Inflammatory macrophage (primary cell): ENCODE measurements at regions not wholly inside any gene's neighbourhood (a gene's known extent, or its start where the extent isn't known, plus 50 kb on each side); places are given as distances from the start of the nearest gene placed in this dataset.
"Not testable (repeated sequence)": the region's sequence is repeated elsewhere in the genome, so short reads cannot be mapped to it uniquely, and the experiment has no call there.

Experiments used
- DNase-seq, 2 donors: peaks; one replicate each; pipeline ENCODE4 v3.0.0-alpha.2; 2020 to 2022

DNA sequence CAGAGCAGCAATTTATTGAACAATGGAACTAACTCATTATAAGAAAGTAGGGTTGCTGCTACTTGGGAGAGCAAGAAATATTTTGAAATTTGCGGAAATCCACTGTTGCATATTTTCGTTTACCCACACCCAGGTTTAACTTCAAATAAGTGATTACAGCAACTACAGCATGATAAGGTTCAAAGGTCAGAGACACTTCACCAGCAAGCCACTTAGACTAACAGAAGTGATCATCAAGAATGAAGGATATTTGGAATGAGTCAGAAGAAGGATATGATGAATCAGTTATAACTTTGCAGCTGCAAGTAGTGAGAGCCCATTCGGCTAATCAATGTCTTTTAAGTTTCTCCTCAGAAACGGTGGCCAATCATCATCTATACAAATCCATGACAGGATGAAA, 199.3 kb downstream of the TMA16 start:
- DNase-seq: no peak

DNA sequence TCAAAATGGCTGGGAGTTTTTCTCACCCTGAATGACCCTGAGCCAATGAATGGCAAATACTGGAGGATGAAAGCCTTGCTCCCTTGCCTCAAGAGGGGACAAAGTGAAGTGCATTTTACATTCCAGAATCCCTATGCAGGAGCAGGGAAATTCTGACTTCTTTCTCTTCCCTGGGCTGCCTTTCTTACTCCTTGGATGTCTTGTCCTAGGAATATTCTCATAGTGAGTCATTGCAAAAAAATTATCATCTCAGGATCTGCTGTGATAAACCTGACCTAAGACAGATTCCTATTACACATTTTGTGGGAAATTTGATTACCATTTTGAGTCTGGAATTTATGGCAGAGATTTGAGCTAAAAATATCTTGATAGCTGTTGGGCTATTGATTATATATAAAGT, 199.9 kb downstream of the TMA16 start:
- DNase-seq: no peak

DNA sequence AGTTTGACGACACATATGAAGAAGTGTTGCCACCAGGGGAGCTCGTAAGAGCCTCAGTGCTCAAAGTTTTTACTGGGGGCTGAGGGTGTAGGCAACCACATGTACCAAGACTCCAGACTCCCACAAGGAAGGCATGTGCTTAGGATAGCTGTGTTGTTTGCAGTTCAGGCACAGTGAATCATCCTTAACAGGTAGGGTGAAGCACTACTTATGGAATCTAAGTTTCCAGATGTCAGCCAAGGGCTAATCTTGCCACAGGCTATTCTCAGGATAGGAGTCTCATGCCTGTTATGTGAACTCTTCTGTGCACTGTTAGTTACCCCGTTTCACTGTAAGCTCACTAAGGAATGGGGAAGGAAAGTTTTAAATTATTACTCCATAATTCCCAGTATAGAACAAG, 202.6 kb downstream of the TMA16 start:
- no peak for DNase-seq

DNA sequence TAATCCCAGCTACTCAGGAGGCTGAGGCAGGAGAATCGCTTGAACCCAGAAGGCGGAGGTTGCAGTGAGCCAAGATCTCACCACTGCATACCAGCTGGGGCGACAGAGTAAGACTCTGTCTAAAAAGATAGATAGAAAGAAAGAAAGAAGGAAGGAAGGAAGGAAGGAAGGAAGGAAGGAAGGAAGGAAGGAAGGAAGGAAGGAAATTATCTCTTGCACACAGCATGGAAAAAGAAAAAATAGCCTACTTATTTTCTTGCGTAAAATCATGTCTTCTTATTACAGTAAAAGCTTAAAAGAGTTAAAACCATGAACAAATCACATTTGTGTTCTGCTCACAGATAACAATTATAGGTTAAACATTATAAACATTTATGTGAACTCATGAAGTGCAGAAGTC, 205.9 kb downstream of the TMA16 start:
- not testable (repeated sequence) for DNase-seq

DNA sequence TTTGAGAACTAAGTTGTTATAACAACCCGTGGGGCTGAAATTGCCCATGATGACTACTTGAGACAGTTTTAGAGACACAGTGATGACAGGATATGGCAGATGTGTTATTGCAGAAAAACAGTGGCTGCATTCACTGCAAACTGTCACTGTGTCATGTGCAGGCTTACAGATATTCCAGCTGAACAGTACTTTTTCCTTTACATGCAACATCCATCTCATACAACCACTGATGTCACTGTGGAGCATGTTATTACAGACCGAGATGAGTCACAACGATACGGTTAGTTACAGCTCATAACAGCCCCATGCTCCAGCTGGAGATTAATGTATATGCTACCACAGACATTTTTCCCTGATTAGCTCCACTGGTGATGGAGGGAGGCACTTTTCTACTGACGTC, 207.4 kb downstream of the TMA16 start:
- DNase-seq: no peak

DNA sequence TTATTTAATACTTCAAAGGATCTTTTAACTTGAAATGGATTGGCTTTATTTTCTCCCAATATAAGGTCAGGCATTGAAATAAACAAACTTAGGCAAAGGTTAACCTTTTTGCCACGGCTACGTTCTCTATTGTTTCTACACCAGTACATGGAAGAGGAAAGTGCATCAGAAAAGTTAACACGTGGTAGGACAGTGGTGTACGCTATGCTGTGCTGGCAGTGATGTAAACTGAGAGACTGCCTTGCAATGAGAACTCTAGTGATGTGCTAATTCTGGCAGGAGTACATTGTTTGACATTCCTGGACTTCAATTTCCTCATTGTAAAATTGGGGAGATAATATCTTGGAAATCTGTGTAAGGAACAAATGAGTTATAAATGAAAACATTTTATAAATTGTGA, 208.2 kb downstream of the TMA16 start:
- no peak for DNase-seq

DNA sequence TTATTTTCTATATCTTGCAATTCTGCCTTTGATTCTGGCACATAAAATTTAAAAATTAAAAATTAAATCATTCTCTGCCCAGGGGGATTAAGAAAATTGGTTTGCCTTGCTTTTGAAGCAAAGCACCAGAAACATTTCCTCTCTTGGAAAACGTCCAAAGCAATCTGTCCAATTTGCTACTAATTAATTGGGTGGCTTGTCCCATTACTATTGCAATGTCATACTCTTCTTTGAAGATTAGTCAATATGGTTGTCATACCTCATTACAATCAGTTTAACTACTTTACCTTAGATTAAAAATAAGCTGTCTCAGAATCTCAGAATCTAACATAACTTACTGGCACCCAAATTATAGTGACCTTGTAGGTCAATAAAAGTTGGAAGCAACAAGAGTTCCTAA, 208.8 kb downstream of the TMA16 start:
- no peak for DNase-seq

DNA sequence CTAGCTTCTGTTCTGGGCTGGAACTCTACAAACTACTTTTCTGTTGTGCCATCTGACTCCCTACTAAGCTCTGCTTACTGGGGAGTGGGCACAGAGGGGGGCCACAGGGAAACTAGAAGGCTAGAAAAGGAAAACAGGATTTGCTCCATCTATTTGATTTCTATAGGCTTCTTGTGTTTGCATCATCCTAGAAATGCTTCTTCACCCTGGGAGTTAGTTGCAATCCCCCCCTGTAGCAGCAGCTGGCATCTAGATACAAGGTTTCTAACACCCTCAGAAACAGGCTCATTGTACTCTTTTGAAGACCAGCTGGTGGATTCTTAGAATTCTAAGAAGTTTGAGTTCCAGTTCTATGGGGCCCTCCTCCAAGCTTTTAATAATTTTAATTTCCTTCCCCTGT, 213.4 kb downstream of the TMA16 start:
- DNase-seq: no peak

DNA sequence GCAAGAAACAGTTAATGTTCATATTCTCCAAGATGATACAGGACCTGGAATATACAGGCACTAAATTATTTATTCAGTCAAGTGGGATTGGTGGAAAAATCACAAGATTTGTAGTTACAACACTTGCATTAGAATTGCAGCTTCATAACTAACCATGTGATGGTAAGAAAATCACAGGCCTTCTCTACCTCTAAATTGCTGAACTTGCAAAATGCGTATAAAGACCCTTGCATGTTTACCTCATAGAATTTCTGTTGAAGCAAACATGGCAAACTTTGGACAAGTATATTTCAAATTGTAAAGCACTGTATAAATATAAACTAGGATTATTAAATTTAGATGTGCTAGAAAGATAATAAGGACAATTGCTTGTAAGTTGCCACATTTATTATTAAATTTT, 215.1 kb downstream of the TMA16 start:
- no peak for DNase-seq

DNA sequence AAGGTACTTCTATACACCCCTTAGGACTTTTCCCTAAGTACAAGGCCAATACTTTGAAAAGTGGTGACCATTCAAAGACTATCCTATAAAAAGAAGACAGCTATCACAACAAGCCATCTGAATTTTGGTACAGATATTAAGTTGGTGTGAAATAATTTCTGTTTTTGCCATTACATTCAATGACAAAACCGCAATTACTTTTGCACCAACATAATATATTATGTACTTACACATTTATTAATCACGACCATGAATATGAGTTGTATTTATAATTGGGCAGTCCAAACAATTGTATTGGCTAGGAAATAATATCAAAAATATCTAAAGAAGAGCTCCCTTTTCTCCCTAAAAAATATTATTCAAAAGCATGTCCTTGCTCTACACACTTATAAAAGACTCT, 215.7 kb downstream of the TMA16 start:
- DNase-seq: no peak

DNA sequence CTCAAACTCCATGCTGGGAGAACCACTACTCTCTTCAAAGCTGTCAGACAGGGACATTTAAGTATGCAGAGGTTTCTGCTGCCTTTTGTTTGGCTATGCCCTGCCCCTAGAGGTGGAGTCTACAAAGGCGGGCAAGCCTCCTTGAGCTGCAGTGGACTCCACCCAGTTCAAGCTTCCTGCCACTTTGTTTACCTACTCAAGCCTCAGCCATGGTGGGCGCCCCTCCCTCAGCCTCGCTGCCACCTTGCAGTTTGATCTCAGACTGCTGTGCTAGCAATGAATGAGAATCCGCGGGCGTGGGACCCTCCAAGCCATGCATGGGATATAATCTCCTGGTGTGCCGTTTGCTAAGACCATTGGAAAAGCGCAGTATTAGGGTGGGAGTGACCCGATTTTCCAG, 230.0 kb downstream of the TMA16 start:
- not testable (repeated sequence) for DNase-seq

DNA sequence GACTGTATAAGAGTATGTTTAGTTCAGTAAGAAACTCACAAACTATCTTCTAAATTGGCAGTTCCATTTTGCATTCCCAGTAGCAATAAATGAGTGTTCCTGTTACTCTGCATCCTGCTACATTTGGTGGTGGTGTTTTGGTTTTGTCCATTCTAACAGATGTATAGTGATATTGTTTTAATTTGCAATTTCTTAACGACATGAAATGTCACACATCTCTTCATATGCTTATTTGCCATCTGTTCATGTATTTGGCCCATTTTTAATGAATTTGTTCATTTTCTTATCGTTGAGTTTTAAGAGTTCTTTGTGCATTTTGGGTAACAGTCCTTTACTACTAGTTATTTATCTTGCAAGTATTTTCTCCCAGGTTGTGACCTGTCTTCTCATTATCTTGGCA, 232.2 kb downstream of the TMA16 start:
- DNase-seq: no peak

DNA sequence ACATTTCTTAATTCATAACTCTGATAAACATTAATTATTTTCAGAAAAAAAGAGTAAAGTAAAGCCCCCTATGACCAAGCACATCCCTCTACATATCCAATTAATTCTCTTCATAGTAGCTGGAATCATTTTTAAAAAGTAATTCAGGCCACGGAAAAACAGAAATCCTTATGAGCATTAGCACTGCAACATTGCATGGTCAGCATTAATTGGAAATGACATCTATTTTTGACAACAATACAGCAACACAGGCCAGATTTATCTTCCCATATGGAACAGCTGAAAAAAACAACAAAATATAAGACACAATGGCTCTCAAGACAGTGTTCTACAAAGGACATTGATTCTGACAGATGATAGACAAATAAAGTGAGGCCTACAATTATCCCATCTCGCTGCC, 236.6 kb downstream of the TMA16 start:
- DNase-seq: no peak

DNA sequence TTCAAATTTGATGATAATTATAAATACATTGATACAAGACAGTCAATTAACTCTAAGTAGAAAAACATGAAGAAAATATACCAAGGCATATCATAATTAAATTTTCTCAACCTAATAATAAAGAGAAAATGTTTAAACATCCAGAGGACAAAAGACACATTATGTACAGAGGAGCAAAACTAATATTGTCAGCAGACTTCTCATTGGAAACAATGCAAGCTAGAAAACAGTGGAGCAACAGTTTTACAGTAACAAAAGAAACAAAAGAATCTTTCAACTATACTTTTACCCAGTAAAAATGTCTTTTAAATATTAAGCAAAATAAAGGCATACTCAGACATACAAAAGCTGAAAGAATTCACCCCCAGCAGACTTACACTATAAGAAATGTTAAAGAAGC, 238.0 kb downstream of the TMA16 start:
- no peak for DNase-seq

DNA sequence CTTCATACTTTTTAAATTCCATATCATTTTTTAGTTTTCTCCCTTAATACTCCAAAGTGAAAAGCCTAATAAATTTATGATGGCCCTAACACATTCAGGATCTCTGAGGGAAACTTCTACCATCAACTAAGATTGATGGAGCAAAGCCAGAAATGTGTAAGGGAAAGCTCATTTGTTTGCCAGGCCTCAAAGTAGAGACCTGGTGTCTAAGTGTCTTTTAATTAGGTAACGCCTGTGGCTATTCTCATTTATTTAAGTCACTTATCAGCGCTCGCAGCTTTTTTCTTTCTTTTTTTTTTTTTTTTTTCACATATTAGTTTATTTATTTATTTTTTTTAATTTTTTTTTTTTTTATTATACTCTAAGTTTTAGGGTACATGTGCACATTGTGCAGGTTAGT, 242.4 kb downstream of the TMA16 start:
- no peak for DNase-seq

DNA sequence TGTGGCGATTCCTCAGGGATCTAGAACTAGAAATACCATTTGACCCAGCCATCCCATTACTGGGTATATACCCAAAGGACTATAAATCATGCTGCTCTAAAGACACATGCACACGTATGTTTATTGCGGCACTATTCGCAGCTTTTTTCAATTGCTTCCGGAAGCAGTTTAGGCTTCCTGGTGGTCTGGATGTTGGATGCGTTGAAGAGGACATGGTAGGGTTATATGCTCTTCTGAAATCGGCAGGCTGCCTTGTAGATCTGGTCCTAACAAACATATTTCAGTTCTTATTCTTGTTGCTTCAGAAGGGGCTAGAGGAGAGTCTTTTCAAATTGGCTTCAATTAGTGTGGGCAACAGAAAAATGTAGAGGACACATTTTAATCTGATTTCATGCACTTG, 243.4 kb downstream of the TMA16 start:
- DNase-seq: not testable (repeated sequence)

DNA sequence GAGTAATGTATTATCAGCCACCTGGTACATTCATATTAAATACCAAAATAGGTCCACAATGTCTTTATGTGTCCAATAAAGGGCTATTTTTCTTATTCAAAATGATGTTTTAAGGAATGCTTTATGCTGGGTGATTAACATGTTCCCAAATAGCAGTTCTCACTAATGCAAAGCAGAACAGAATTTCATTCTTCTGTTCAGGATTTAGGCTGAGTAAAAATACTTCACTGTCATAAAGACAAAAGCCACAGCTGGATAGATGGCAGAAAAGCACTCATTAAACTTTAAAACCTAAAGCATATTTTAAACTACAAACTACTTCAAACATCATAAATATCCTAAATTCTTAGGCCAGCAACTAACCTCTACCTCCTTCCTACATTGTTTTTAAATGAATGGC, 244.0 kb downstream of the TMA16 start:
- no peak for DNase-seq

DNA sequence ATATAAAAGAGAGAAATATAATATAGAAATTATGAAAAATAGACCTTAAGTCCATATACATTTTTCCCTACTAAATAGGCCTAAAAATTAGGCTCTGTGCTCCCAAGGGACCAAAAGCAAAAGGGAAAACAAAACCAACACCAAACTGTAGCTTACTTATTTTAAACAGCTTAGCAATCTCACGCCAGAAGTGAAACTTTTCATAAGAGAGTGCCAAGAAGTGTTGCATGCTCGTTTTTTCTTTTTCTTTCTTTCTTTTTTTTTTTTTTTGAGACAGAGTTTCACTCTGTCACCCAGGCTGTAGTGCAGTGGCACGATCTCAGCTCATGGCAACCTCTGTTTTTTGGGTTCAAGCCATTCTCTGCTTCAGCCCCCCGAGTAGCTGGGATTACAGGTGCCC, 250.4 kb downstream of the TMA16 start:
- DNase-seq: no peak

DNA sequence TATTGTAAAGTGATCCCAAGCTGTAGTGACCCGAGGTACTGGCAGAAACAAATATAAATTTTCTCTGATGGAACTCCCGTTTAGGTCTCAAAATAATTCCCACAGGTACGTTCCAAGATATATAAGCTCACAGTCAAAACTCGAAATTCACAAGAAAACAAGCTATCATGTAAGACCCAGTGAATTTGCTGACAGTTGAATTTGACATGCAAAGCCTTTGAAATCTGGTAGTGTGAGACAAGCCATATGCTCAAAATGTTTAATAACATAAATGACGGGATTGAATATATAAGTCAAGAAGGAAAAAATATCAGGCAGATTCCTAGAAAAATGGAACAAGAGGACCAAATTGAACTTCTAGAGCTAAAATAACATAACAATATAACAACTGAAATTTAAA, 252.8 kb downstream of the TMA16 start:
- DNase-seq: no peak

DNA sequence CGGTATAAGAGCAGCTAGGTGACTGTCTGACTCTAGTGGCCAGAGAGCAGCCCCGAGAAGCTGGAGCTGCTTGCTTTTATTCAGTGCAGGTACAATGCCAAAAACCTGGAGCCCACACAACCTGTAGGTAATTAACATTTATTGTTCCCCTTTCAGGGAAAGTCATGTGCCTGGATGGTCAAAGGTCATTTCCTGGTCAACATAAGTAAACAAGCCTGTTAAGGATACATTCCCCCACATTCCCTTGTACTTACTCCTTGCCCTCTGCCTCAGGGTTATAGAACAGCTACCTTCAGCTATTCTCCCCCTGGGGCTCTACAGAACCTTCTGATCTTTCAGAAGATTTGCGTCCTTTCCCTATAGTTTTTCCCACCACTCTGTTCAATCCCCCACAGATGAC, 253.4 kb downstream of the TMA16 start:
- DNase-seq: no peak

DNA sequence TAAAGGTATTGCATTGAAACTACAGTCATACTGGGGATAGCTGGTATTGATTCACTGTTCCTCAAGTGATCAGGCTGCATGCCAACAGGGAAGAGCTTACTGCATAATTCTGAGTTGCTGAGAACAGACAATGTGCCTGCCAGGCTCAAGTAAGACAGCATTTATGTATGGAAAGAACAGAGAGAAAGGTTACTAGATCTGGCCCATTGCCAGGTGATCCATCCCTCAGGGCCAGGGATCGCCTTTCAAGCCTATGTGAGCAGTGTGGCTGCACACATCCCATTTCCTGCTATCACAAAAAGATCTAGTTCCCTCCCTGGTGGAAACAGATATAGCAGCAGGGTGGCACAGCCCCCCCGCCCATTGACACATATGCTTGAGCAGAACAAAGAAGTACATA, 254.0 kb downstream of the TMA16 start:
- no peak for DNase-seq

DNA sequence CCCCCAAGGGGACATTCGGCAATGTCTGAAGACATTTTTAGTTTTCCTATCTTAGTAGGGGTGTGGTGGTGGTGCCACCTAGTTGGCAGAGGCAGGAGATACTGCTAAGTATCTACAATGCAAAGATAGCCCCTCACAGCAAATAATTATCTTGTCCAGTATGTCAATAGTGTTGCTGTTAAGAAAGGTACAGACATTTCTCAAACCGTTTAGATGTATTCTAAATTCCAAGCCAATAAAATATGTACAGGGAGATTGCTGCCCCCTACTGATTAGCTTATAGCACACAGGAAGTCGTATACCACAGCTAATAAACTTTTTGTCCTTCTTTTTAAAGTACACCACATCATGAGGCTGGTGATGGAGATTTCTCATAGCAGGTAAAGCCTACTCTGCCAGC, 260.5 kb downstream of the TMA16 start:
- peak in 1 of 2 donors; percentile 24 for DNase-seq

DNA sequence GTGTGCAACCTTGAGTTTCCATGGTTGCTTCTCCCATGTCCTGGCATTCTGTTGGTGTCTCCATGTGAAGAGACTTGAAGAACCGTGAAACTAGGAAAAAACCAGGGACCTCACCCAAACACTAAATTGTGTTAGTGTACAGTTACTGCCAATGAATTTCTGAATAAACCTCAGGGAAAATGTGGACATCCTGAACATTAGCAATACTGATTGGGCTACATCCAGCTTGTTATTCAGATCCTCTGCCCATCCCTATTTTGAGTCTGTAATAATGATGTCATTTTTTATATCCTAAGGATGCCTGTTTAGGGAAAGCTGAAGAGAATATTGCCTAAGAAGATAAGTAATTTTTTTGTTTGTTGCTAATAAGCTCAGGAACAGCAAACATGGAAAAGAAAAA, 262.7 kb downstream of the TMA16 start:
- no peak for DNase-seq

DNA sequence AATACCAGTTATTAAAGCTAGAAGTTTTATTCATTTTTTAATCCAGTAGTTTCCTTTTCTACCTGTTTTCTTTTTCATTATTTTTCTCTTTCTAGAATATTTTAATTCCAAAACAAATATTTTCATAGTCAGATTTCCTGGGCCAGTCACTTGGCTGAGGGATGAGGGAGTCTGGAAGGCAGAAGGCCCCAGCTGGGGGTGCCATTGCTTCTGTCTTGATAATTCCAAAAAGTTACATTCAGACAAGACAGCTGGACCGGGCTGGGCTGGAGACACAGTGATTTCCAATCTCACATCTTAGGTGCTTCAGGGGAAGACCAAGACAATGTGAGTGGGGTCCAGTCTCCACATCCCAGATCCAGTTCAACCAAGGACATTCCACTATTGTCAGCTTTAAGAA, 263.5 kb downstream of the TMA16 start:
- no peak for DNase-seq

DNA sequence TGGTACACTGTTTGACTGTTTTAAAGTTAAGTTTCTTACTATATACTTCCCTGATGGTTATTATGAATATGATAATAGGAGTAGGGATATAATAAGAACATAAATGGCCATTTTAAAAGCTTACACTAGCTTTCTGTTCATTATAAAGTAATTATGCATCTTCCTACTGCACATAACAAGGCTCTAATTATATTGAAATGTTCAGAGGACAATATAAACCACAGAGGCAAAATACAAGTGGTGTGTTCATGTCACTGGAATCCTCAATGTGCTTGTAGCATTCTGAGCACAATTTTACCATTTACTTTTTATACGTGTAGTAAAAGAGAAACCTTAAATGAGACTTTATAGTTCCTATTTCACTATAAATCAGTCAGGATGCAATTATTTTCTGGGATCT, 268.3 kb downstream of the TMA16 start:
- DNase-seq: no peak

DNA sequence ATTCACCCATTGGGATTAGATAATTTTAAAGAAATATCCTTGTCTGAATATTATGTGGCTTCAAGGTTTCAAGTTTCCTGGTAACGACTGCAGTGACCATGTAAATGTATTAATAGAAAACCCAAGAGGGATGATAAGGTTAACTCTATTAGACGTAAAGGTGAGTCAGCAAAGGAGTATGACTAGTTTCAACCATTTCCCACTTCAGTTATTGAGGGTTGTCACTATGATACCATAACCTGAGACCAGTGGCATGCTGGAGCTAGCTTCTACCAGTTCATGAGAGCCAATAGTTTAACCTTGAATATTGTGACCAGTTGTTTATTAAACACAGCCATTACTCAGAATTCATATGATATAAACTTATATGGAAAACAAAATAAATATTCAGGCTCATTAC, 270.1 kb downstream of the TMA16 start:
- DNase-seq: no peak
